ENCODE measurements at regions not wholly inside any gene's neighbourhood (a gene's known extent, or its start where the extent isn't known, plus 50 kb on each side); places are given as distances from the start of the nearest gene placed in this dataset.
"Not testable (repeated sequence)": the region's sequence is repeated elsewhere in the genome, so short reads cannot be mapped to it uniquely, and the experiment has no call there.

DNA sequence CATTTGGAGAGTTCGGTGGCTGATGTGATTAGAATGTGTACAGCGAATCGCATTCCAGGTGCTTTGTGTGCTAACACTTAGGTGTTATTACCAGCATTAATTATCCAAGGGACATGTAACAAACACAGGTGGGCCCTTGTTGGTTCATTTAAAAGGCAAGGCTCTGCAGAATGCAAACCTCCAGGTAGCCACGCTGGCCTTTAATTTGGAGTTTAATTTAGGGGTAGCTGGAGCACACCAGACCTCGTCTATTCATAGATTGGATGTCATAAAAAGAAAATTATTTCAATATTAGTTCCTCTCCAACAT, 191.1 kb downstream of the MAT2B start:
- DNase-seq (ENCODE audit: low read depth), result no peak

DNA sequence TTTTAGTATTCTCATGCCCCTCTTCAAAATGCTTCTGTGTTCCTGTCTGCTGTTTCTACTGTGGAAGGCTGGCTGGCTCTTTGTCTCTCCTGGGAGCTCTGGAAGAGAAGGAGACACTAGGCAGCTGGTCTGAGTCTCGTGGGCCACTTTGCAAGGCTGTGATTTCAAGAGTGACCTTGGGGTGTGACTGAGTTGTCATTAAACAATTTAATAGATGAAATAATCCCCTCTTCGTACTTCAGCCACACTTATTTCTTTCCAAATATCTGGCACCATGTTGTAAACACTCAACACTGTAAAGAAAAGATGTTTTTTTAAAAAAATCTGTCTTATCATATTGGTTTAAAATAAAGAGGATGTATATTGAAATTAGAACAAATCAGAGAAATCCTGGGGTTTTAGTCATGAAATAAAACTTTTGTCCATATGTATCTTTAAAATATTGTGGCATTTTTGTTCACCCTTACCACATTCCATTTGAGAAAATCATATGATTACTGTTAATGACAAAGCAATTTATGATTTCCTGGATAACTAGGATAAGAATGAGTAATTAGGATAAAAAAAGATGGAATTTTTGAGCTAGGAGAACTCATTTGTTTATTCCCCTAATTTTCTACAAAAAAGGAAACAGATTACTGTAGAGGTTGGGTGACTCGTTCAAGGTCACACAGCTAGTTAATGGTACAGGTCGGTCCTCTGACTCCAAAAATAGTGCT, 200.8 kb downstream of the MAT2B start:
- peak; percentile 80 for DNase-seq (ENCODE audit: low read depth)

DNA sequence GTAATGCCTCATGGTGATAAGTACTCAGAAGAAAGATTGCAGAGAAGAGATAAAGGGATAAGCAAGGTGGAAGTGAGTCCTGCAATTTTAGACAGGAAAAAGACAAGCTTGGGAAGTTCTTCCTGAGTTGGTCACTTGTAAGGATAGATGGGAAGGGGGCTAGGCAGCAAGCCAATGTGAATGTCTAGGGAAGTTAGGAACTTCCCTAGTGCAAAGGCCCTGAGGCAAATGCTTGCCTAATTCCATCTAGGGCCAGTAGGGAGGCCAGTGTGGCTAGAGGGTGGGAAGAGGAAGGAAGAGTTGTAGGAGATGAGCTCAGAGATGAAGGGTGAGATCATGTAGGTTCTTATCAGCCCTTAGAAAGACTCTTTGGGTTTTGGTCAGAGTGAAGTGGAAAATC, 206.6 kb downstream of the MAT2B start:
- DNase-seq (ENCODE audit: low read depth), result peak; percentile 38

DNA sequence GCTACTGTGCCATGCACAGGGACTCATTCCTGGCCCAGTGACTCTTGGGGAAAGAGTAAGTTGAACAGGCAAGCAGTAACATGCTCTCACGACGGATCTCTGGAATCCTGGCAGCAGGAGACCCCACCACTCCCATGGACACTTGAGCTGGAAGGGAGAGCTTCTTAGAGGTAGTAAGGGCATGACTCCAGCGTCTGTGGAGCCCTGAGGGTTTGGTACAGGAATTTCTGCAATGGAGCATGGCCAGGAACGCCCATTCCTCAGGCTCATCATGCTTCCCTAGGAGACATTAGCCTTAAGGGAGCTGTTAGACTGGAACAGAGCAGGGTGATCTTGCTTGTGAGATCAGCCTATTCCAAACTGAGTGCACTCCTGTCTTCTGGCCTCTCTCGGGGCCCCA, 212.9 kb downstream of the MAT2B start:
- DNase-seq (ENCODE audit: low read depth), result no peak

DNA sequence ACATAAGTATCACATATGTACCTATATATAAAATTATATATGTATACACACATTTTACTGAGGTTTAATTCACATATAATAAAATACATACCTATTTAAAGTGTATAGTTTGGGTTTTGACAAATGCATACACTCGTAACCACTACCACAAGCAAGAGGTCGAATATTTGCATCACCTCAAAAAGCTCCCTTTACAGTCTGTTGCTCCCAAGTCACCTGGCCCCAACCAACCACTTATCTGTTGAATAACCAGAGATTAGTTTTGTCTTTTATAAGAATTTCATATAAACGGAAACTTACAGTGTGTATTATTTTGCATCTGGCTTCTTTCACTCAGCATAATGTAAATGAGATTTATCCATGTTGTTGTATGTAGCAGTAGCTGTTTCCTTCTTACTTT, 218.9 kb downstream of the MAT2B start:
- no peak for DNase-seq (ENCODE audit: low read depth)

DNA sequence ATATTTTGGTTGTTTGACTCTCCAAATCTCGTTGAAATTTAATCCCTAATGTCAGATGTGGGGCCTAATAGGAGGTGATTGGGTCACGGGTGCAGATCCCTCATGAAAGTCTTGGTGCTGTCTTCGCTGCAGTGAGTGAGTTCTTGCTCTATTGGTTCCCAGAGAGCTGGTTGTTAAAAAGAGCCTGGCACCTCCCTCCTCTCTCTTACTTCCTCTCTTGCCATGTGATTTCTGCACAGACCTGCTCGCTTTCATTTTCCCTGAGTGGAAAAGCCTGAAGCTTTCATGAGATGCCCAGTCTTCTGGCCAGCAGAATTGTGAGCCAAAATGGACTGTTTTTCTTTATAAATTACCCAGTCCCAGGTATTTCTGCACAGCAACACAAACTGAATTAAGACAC, 221.6 kb downstream of the MAT2B start:
- no peak for DNase-seq (ENCODE audit: low read depth)

DNA sequence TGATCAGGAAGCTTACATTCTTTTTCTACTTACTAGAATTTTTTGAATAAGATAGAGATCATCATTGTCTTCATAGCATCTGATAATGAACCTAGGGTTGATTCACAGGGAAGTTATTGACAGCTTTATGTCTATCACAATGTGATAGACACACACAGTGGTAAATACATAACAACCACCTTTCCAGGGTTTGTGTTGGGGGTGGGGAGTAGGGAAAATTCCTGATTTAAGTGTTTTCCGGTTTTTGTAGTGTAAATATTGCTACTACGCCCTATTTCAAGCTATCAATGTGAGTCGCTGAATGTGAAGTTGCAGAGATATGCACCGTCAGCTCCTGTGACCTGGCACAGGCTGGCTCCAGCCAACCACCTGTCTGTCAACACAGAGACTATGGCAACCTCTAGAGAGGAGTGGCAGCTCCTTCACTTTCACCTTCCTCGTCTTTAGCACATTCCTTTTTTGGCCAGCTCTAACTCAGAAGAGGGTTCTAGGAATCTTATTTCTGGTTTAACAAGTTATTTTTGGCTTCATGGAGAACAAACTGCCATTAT, 224.9 kb downstream of the MAT2B start:
- no peak for DNase-seq (ENCODE audit: low read depth)

DNA sequence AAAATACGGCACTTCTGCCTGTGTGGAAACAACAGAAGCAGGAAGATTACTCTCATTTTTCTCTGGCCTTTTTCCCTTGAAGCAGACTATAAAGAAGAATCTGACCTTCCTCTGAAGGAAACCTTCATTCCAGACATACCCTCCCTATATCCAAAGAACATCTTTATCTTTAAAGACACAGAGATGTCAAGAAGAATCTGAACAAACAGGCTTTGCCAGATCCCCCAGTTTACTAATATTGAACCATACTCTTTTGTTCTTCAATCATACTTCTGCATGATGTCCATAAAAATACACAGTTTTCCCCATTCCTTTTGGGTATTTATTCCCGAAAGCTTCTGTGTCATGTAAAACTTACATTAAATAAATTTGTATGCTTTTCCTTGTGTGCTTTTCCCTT, 225.8 kb downstream of the MAT2B start:
- no peak for DNase-seq (ENCODE audit: low read depth)

DNA sequence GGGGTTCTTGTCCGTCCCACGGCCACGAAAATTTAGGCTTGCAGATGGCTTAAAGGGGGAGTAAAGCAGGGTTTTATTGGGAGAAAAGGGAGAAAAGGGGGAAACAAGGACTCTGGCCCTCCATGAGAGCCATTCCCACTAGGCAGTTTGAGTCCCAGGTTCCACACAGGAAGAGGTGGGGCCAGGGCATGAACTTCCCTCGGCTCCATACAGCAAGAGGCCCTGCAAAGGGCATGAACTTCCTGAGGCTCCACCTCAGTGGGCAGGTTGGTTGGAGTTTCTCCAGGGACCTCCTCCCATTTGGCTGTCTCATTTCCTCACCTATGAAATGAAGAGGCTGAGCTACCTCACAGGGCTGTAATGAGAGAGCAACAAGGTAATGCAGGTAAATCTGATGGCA, 229.7 kb downstream of the MAT2B start:
- no peak for DNase-seq (ENCODE audit: low read depth)

DNA sequence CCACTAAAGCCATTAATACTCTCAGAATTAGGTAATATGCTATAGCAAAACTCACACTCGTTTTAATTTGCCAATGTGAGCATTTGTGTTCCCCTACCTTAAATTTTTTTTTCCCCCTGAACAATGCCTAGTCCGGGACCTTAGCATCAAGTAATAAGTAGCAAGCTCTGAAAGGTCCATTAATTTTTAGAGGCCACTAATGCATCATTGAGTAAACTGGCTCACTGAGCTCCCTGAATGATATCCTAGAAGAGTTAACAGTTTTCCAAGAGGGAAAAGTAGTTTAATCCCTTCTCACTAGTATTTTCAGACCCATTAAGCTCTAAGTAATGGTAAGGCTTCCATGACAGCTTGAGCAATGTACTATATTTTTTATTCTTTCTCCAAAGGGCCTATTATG, 242.2 kb downstream of the MAT2B start:
- DNase-seq (ENCODE audit: low read depth), result no peak

DNA sequence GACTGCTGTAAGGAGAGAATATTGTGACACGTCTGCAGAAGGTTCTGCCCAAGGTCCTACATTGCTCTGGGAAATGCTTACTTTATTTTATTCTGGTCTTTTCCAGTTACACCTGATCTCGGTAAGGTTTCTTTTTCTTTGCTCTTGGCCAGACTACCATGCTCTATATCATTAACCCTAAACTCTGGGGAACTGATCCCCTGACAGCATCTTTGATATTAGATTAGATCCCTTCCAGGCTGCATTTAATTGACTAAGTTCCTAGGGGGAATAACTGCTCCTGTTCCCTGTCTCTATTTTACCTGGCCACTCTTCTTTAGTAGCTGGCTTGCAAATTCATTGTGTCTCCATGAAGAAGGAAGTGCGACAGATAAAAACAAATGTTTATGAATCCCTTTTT, 243.5 kb downstream of the MAT2B start:
- DNase-seq (ENCODE audit: low read depth), result no peak

DNA sequence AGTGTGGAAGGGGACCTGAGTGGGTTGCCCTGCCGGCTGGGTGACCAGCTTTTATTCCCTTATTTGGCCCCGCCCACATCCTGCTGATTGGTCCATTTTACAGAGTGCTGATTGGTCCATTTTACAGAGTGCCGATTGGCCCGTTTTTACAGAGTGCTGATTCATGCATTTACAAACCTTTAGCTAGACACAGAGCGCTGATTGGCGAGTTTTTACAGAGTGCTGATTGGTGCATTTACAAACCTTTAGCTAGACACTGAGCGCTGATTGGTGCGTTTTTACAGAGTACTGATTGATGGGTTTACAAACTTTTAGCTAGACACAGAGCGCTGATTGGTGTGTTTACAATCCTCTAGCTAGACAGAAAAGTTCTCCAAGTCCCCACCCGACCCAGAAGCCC, 245.0 kb downstream of the MAT2B start:
- not testable (repeated sequence) for DNase-seq (ENCODE audit: low read depth)

DNA sequence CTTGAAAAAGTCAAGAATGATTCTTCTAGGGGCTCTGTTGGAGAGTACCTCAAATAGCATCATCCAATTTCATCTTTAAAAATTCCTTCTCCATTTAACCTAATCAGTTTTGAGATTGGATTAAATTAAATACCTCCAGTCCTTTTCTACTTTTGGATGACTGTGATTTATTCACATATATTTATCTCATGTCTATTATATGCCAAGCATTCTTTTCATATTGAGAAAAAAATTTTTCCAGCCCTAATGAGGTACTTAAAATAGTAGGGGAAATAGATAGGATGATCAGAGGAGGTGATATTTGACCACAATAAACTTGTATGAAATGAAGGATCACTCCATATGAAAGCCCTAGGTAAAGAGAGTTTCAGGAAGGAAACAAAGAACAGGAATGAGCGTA, 250.1 kb downstream of the MAT2B start:
- DNase-seq (ENCODE audit: low read depth), result no peak

DNA sequence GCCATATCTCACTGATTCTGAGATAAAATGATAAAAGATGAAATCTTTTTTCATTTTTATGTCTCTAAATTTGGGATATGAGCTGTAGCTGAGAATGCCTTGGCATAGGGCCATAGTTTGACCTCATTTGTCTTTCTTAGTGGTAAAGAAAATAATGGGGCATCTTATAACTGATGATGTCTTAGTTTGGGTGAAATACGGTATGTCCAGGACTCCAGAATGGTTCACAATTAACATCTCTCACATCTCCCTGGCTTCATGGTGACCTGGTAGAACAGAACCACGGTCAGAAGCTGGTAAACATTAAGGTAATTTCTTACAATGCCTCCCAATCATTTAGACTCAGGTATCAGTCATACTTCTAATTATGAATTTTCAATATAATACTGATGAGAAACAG, 250.8 kb downstream of the MAT2B start:
- DNase-seq (ENCODE audit: low read depth), result no peak

DNA sequence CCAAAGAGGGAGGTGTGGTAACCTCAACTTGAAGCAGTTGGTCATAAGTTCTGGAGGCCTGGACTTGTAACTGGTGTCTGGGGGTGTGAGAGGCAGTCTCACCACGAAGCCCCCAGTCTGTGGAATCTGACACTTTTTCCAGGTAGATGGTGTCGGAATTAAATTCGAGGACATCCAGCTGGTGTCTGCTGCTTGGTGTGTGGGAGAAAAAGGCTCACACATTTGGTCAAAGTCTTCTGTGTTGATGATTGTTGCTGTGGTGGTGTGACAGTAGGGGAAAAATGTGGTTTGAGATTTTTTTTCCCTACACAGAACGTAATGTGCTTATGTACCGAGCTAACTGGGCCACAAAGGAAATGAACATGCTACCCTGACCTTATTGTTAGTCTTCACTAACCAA, 251.9 kb downstream of the MAT2B start:
- DNase-seq (ENCODE audit: low read depth), result no peak

DNA sequence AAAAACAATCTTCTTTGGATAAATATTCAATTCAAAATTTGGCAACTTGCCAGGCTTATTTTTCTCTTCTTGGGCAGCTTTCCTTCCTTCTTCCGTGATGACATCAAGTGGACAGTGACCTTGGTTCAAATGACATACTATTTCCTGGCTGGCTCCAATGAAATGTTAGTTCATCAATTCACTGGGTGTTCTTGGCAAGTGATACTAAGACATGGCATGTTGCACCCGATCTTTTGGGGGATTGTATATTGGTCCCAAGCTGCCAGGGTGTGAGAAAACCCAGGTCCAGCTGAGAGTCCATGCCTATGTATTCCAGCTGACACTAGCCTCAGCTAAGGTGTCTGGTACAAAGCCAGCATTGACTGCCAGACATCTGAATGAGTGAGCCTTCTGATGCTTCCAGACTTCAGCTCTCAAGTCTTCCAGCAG, 252.9 kb downstream of the MAT2B start:
- DNase-seq (ENCODE audit: low read depth), result no peak

DNA sequence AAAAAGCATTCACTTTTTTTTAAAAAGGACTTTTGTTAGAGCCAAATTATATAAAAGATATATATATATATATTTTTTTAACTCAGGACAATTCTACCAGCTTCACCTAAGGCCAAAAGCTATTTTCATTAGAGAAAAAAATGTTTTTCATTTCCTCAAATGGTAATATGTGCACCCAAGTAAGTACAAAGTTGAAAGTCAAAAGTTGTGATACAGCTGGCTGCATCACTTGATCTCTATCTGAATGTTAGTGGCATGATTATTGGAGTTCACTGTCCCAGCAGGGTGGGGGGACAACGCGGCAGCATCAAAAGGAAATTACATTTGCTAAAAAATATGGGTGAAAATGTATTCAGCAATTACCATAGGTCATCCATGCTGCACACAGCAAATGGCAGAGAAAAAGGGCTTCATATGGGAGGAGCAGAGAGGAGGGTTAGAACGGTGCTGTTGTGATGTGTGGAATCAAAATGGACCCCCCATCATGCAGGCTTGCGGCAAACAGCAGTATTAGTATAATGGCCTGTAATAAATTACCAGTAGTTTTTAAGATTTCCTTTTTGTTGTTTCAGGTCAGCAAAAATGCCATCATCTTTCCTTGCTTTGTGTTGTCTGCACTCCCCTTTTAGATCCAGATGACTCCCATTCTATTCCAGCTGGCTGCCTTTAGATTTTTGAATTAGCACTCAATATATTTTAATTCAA, 253.7 kb downstream of the MAT2B start:
- no peak for DNase-seq (ENCODE audit: low read depth)

DNA sequence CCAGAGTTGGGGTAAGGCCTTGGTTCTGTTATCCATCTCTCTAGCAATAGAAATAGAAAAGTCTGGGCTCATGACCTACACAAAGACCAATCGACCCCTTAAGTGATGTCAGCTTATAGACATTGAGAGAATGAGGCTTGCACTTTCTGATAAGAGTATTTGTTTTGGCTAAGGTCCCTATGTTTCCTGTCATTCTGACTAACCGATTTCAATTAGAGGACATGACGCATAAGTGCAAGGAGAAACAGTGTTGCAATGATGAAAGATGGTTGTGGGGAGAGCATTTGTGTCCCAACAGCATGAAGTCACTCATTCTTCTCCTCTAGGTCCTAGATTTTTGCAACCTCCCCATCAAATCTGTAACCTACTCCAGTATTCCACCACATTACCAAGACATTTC, 255.1 kb downstream of the MAT2B start:
- peak; percentile 81 for DNase-seq (ENCODE audit: low read depth)

DNA sequence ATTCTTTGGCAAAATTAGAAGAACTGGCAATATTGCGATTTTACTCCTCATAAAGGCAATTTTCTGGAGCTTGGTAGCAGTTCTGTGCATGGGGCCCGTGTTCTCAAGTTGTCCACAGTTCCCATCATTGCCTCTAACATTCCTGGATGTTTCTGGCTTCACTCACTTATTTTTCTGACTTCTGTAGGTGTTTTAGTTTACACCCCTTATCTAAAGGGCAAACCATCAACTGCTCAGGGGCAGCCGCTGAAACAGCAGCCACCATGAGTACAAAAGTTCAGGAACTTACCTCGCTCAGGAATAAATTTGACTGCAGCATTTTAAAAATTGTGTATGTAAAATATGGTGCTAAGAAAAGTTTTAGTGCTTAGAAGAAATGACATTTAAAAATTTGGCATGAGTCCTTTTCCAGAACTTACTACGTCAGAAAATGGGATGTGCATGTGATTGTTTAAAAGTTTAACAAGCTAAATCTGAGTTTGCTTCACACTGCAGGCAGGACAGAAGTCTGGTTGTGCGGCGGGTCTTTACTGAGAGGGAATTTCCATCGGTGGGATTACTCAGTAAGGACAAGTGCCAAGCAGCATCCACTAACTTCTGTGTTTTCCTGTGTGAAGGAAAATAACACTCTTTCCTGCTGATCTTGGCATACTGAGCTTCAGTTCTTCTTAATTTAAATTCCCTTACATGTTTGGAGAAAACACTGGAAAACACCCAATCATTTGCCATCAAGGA, 261.7 kb downstream of the MAT2B start:
- no peak for DNase-seq (ENCODE audit: low read depth)

DNA sequence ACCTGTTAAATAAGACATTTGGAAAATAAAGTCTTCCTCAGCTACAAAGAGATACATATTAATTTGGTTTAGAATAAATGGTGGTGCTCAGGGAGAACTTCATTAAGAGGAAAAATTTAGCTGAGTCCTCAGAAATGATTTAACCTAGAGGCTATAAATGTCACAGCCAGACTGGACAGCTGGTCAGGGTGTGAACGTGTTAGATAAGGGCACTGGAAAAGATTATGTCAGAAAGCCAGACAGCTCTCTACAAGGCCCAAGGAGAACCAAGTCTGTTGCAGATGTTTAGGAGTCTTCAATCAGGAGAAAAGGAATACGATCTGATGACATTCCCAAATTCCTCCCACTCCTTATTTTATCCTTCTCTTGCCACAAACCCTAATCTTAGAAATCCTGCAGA, 265.2 kb downstream of the MAT2B start:
- DNase-seq (ENCODE audit: low read depth), result no peak

DNA sequence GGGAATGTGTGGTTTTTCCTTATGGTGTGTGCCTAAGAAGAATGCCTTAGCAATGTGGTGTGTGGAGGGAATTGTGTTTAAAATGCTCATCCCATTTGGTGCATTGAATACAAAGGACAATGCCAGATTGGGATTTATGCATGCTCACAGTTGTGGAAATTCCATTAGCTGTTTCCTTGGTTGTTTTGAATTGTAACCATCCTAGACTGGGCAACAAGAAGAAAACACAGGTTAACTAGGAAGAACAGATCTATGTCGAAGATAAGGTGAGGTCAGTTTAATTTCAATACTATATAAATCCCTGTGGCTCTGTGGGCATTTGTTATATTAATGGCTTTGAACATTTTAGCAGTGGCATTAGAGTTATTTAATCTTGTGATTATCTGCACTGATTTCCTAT, 266.8 kb downstream of the MAT2B start:
- DNase-seq (ENCODE audit: low read depth), result no peak

DNA sequence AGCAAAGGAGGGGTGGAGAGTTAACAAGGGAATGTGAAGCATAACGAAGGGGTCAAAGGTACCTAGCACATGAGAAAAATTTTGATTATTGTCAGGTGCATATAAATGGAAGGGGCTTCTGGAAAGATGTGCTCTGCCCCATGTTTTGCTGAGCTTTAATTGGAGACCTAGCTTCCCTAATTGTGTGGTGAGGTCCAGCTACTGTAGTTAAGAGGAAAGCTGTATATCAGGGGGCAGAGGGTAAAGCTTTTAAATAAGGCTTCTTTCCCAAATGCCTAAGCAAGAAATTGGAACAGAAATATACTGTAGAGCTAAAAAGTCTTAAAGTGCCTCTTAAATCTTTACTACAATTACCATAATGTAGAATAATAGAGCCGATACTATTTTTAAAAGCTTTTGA, 267.2 kb downstream of the MAT2B start:
- DNase-seq (ENCODE audit: low read depth), result no peak

DNA sequence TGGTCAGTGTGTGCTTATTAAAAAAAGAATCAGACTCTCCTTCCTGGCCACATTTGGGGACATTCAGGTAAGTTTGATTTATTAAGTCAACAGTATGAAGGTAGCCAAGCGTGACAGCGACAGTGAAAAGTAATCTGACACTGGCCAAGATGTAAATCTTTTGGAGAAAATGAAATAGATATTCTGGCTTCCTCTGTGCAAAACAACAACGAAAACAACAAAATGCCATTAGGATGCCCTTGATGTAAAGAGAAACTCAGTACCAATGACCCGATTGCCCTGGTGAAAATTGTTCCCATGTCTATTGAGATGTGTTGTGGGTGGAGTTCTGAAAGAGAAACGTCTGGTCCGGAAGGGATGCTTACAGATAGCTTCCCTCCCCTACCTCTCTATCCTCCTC, 267.8 kb downstream of the MAT2B start:
- DNase-seq (ENCODE audit: low read depth), result no peak

All from ELR (cell line).